AG10803 (cell line): ENCODE measurements at regions not wholly inside any gene's neighbourhood (a gene's known extent, or its start where the extent isn't known, plus 50 kb on each side); places are given as distances from the start of the nearest gene placed in this dataset.
A peak's percentile ranks its signal among the peaks of the same experiment; 100 is the strongest.
"Not testable (repeated sequence)": the region's sequence is repeated elsewhere in the genome, so short reads cannot be mapped to it uniquely, and the experiment has no call there.

Source experiments
- DNase-seq: peaks from one replicate; pipeline ENCODE4 v3.0.0; 2010; ENCODE audit warnings: low read depth
- H3K4me3 ChIP-seq: 2 replicates; pipeline ENCODE4 v1.5.1; 2011; ENCODE audit warnings: mild to moderate bottlenecking, low read length, control low read depth
- TF ChIP-seq, protein P1 (sequence below): conservative IDR thresholded peaks from 2 replicates; pipeline ENCODE4 v1.5.1; 2011; ENCODE audit warnings: mild to moderate bottlenecking, low read length, control low read depth, inconsistent platforms

DNA sequence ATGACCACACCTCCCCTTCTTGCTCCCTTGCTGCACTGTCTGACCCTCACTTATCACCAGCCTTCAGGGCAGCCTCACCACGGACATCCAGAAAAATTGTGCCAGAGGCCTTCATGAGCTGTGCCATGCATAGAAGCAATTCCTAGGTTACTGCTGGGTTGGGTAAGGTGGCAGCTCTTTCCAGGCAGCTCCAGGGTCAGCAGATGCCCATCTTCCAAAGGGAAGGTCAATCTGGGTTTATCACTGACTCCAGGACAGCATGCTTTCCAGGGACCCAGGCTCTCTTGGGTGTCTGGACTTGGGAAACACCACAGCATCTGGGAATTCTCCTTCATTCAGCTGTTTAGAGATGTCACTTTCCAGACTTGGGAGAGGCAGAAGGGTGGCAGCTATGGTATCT, 188.9 kb upstream of the CXCL12 start:
- TF ChIP-seq, protein P1, sequence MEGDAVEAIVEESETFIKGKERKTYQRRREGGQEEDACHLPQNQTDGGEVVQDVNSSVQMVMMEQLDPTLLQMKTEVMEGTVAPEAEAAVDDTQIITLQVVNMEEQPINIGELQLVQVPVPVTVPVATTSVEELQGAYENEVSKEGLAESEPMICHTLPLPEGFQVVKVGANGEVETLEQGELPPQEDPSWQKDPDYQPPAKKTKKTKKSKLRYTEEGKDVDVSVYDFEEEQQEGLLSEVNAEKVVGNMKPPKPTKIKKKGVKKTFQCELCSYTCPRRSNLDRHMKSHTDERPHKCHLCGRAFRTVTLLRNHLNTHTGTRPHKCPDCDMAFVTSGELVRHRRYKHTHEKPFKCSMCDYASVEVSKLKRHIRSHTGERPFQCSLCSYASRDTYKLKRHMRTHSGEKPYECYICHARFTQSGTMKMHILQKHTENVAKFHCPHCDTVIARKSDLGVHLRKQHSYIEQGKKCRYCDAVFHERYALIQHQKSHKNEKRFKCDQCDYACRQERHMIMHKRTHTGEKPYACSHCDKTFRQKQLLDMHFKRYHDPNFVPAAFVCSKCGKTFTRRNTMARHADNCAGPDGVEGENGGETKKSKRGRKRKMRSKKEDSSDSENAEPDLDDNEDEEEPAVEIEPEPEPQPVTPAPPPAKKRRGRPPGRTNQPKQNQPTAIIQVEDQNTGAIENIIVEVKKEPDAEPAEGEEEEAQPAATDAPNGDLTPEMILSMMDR, result no peak
- no peak for DNase-seq

DNA sequence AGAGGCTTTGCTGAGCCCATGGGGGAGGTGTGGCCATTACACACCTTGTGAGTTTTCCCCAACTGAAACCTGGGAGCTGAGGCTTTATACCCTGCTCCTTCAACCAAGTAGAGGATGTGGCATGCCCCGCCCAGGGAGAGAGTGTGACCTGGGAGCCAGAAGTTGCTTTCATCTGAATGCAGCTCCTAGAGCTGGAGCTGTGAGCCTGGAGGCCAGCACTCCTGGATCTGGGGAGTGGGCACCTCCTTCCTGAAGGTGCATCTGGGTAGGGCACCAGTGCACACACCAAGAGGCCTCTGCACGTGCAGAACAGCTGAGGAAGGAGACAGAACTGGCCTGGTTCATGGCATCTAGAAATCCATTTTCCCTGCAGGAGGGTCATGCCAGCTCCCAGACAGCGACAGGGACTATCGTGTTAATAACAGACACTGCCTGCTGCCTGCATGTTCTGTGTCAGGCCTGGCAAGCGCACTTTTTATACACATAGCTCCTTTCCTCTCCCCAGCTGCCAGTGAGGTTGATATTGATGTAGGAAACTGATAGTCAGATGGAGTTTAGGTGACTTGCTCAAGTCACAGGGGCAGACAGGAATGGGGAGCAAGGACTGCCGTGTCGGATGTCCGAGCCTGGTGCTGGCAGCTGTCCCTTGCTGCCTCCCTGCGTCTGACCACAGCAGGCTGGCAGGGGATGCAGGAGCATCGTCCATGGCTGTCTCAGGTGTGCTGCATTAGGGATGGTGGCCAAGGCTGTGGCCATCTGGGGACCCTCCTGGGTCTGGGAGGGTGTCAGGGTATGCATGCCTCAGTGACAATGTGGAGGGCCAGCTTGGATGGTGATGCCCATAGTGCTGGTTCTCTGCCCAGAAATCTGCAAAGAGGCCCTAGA, 189.9 kb upstream of the CXCL12 start:
- no peak overlapping the region for H3K4me3 ChIP-seq
- TF ChIP-seq, protein P1, result no peak

More for the DNA sequence above, 188.9 kb upstream of the CXCL12 start:
- no peak overlapping the region for H3K4me3 ChIP-seq

GRCh38 chr10:44575601-44576380, 190.9 kb upstream of the CXCL12 start:
- TF ChIP-seq, protein P1, result no peak
- no peak for DNase-seq
- H3K4me3 ChIP-seq, result no peak overlapping the region

More for the DNA sequence above, 189.9 kb upstream of the CXCL12 start:
- DNase-seq, result no peak

DNA sequence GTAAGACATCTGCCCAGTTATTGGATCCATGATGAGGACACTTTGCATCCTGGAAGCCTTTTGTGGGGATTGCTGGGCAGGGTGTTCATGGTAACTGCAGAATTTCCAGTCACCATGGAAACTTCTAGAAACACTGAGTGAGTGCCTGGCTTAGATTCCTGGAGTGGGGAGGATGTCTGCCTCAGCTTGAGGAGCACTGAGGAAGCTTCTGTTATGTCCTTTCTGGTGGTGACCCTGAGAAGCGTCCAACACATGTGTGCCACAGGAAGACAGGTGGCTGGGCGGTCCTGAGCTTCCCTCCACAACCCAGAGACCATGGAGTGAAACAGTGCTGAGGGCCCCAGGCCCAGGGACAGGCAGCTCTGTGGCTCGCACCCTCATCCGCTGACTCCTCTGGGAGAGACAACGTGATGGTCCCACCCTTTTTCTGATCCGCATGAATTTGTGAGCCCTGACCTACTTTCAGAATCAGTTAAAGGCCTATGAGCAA, 191.8 kb upstream of the CXCL12 start:
- no peak overlapping the region for H3K4me3 ChIP-seq
- DNase-seq, result peak; percentile 92
- TF ChIP-seq, protein P1, result no peak

- TF ChIP-seq, protein P1, result no peak
- peak; percentile 29 for DNase-seq
- no peak overlapping the region for H3K4me3 ChIP-seq
These were observed 192.6 kb upstream of the CXCL12 start for GRCh38 chr10:44577533-44577932.

DNA sequence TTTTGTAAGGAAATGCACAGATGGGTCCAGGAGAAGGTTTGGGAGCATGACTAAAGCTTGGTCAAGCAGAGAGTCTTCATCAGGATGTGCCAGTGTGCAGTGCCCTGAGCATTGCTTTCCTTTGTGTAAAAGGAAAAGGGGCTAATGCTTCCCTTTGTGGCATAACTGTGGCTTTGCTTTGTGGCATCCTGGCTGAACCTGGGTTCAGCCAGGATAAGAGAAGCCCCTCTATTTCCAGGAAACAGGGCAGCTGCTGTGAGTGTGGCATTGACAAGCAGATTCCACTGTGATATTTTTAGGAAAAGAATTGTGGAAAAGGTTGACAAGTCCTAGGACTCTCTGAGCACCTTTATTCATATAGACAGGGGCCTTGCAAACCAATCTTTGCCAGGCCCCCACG, 193.4 kb upstream of the CXCL12 start:
- no peak for DNase-seq
- TF ChIP-seq, protein P1, result no peak
- no peak overlapping the region for H3K4me3 ChIP-seq

DNA sequence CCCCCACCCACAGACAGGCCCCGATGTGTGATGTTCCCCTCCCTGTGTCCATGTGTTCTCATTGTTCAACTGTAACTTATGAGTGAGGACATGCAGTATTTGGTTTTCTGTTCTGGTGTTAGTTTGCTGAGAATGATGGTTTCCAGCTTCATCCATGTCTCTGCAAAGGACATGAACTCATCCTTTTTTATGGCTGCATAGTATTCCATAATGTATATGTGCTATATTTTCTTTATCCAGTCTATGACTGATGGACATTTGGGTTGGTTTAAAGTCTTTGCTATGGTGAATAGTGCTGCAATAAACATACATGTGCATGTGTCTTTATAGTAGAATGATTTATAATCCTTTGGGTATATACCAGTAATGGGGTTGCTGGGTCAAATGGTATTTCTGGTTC, 194.1 kb upstream of the CXCL12 start:
- DNase-seq, H3K4me3 ChIP-seq: not testable (repeated sequence)
